Mammary epithelial cell (primary cell): ENCODE measurements at regions not wholly inside any gene's neighbourhood (a gene's known extent, or its start where the extent isn't known, plus 50 kb on each side); places are given as distances from the start of the nearest gene placed in this dataset.

Experiments
- CTCF ChIP-seq, 2 donors: IDR thresholded peaks in 1 of 2; conservative IDR thresholded peaks in 1 of 2; 2 replicates each; pipeline ENCODE4 v1.5.1; 2011 to 2012; ENCODE audit warnings: inconsistent platforms in 2 of 2, low read length in 2 of 2, mild to moderate bottlenecking in 2 of 2, control low read depth in 1 of 2, low read depth in 1 of 2; ENCODE audit not compliant: insufficient read depth in 1 of 2; ENCODE audit errors: extremely low read depth in 1 of 2
- EZH2 ChIP-seq: IDR thresholded peaks from 2 replicates; pipeline ENCODE4 v1.6.1; 2012; ENCODE audit warnings: low read length, inconsistent platforms, borderline replicate concordance

- TF ChIP-seq CTCF (conservative IDR thresholded peaks at IDR 0.05 in 1 of 2, IDR thresholded peaks at IDR 0.05 in 1 of 2; ENCODE audit: extremely low read depth in 1 of 2, insufficient read depth in 1 of 2, low read depth in 1 of 2, low read length in 2 of 2) = no peak
- no peak for TF ChIP-seq EZH2
Observed at GRCh38 chr20:50281831-50282591, 91.4 kb downstream of the CEBPB start.
